ENCODE measurements at regions not wholly inside any gene's neighbourhood (a gene's known extent, or its start where the extent isn't known, plus 50 kb on each side); places are given as distances from the start of the nearest gene placed in this dataset.

- no peak for DNase-seq
- Mint-ChIP-seq H3K27ac (no peak overlapping the region), H3K27me3 (no peaks in the 10 kb centered on the region), H3K9me3 (peaks cover 4% of the 10 kb centered on the region), H3K4me1 (no peaks in the 10 kb centered on the region), H3K36me3 (no peaks in the 10 kb centered on the region), H3K4me3 (no peak overlapping the region)
- CTCF ChIA-PET = no interaction called here
Observed at GRCh38 chr7:41292487-41292886, 410.4 kb downstream of the INHBA start.

DNA sequence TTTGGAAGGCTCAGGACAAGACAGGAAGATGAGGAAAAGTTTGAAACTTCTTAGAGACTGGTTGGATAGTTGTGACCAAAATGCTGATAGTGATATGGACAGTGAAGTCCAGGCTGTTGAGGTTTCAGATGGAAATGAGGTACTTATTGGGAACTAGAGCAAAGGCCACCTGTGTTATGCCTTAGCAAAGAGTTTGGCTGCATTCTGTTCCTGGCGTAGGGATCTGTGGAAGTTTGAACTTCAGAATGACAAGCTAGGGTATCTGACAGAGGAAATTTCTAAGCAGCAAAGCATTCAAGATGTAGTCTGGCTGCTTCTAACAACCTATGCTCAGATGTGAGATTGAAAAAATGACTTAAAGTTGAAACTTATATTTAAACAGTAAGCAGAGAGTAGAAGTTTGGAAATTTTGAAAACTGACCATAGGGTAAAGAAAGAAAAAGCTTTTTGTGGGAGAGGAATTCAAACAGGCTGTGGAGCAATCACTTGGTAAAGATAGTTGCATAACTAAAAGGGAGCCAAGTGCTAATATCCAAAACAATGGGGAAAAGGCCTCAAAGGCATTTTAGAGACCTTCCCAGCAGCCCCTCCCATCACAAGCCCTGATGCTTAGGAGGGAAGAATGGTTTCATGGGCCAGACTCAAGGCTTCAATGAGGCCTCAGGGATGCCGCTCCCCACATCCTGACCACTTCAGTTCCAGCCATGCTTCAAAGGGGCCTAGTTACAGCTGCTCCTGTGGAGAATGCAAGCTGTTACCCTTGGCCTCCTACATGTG lies 415.1 kb downstream of the INHBA start:
- no peaks in the 10 kb centered on the region for H3K36me3 Mint-ChIP-seq
- DNase-seq = no peak
- no peaks in the 10 kb centered on the region for H3K27me3 Mint-ChIP-seq
- H3K4me3 Mint-ChIP-seq = no peak overlapping the region
- no peaks in the 10 kb centered on the region for H3K9me3 Mint-ChIP-seq
- CTCF ChIA-PET = no interaction called here
- no peak overlapping the region for H3K27ac Mint-ChIP-seq
- no peaks in the 10 kb centered on the region for H3K4me1 Mint-ChIP-seq

GRCh38 chr7:41280491-41280890 lies 422.4 kb downstream of the INHBA start:
- H3K4me1 Mint-ChIP-seq = no peaks in the 10 kb centered on the region
- peaks cover 2% of the 10 kb centered on the region for H3K9me3 Mint-ChIP-seq
- DNase-seq = no peak
- no peak overlapping the region for H3K4me3 Mint-ChIP-seq
- H3K36me3 Mint-ChIP-seq = no peaks in the 10 kb centered on the region
- H3K27me3 Mint-ChIP-seq = no peaks in the 10 kb centered on the region
- CTCF ChIA-PET = no interaction called here
- H3K27ac Mint-ChIP-seq = no peak overlapping the region

GRCh38 chr7:41277561-41277960 lies 425.3 kb downstream of the INHBA start:
- CTCF ChIA-PET = no interaction called here
- Mint-ChIP-seq H3K27me3 (no peaks in the 10 kb centered on the region), H3K27ac (no peak overlapping the region), H3K9me3 (peaks cover 2% of the 10 kb centered on the region), H3K4me3 (no peak overlapping the region), H3K4me1 (no peaks in the 10 kb centered on the region), H3K36me3 (no peaks in the 10 kb centered on the region)
- no peak for DNase-seq

DNA sequence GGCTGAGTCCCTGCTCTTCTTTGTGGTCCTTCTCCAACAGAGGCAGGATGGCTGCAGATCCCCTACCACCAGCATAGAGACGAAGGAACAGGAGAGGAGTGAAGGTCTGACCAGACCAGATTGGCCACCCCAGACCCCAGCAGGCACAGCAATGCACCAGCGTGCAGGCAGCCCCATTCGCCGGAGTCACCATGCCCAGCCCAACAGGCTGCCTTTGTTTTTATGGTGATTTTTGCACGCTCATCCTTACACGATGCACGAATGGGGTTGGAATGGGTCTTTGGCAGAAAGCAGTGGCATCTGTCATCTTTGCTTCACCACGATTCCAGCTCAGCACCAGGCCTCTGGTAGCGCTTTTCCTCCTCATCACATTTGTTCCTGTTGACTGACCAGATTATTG lies 427.6 kb downstream of the INHBA start:
- H3K27ac Mint-ChIP-seq = no peak overlapping the region
- no peak for DNase-seq
- H3K9me3 Mint-ChIP-seq = peaks cover 5% of the 10 kb centered on the region
- CTCF ChIA-PET = no interaction called here
- no peaks in the 10 kb centered on the region for H3K36me3 Mint-ChIP-seq
- H3K4me3 Mint-ChIP-seq = no peak overlapping the region
- no peaks in the 10 kb centered on the region for H3K27me3 Mint-ChIP-seq
- H3K4me1 Mint-ChIP-seq = no peaks in the 10 kb centered on the region

- no peaks in the 10 kb centered on the region for H3K27me3 Mint-ChIP-seq
- no peak for DNase-seq
- no peak overlapping the region for H3K27ac Mint-ChIP-seq
- peaks cover 6% of the 10 kb centered on the region for H3K9me3 Mint-ChIP-seq
- CTCF ChIA-PET = no interaction called here
- H3K4me3 Mint-ChIP-seq = no peak overlapping the region
- H3K36me3 Mint-ChIP-seq = no peaks in the 10 kb centered on the region
- H3K4me1 Mint-ChIP-seq = no peaks in the 10 kb centered on the region
Observed at GRCh38 chr7:41274179-41274578, 428.7 kb downstream of the INHBA start.

DNA sequence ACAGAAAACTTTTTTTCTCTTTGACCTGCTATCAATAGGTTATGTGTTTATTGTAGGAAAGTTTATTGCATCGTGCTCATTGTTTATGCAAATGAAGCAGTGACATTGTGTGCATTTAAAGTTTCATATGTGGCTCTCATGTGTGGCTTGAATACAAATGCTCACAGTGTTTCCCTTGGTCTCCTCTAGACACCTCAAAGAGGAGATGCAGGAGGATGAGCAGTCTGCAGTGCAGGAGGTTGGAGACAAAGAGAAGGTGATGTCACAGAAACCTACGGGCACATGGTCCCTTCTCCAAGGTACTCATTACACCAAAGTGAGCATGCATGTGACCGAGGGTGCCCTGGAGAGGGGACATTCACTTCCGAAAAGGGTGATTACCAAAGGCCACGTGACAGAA lies 430.2 kb downstream of the INHBA start:
- Mint-ChIP-seq H3K4me3 (no peak overlapping the region), H3K27me3 (no peaks in the 10 kb centered on the region), H3K27ac (no peak overlapping the region), H3K36me3 (no peaks in the 10 kb centered on the region), H3K4me1 (no peaks in the 10 kb centered on the region), H3K9me3 (peaks cover 4% of the 10 kb centered on the region)
- DNase-seq = no peak
- CTCF ChIA-PET = no interaction called here

- H3K27me3 Mint-ChIP-seq = no peaks in the 10 kb centered on the region
- H3K27ac Mint-ChIP-seq = no peak overlapping the region
- H3K36me3 Mint-ChIP-seq = no peaks in the 10 kb centered on the region
- CTCF ChIA-PET = no interaction called here
- H3K4me3 Mint-ChIP-seq = no peak overlapping the region
- no peaks in the 10 kb centered on the region for H3K4me1 Mint-ChIP-seq
- peaks cover 4% of the 10 kb centered on the region for H3K9me3 Mint-ChIP-seq
- no peak for DNase-seq
Observed at GRCh38 chr7:41268878-41269277, 434.0 kb downstream of the INHBA start.

GRCh38 chr7:41261080-41261479 lies 441.8 kb downstream of the INHBA start:
- DNase-seq = no peak
- CTCF ChIA-PET = no interaction called here
- Mint-ChIP-seq H3K9me3 (peaks cover 2% of the 10 kb centered on the region), H3K27ac (no peak overlapping the region), H3K4me1 (no peaks in the 10 kb centered on the region), H3K36me3 (no peaks in the 10 kb centered on the region), H3K4me3 (no peak overlapping the region), H3K27me3 (no peaks in the 10 kb centered on the region)

GRCh38 chr7:41257660-41258059 lies 445.2 kb downstream of the INHBA start:
- no peaks in the 10 kb centered on the region for H3K4me1 Mint-ChIP-seq
- CTCF ChIA-PET = no interaction called here
- no peaks in the 10 kb centered on the region for H3K36me3 Mint-ChIP-seq
- no peak for DNase-seq
- no peak overlapping the region for H3K4me3 Mint-ChIP-seq
- no peak overlapping the region for H3K27ac Mint-ChIP-seq
- no peaks in the 10 kb centered on the region for H3K27me3 Mint-ChIP-seq
- peaks cover 2% of the 10 kb centered on the region for H3K9me3 Mint-ChIP-seq

GRCh38 chr7:41256186-41256945 lies 446.5 kb downstream of the INHBA start:
- H3K36me3 Mint-ChIP-seq = no peaks in the 10 kb centered on the region
- H3K27ac Mint-ChIP-seq = no peak overlapping the region
- CTCF ChIA-PET = no interaction called here
- DNase-seq = no peak
- H3K4me3 Mint-ChIP-seq = no peak overlapping the region
- H3K9me3 Mint-ChIP-seq = peaks cover 2% of the 10 kb centered on the region
- no peaks in the 10 kb centered on the region for H3K27me3 Mint-ChIP-seq
- H3K4me1 Mint-ChIP-seq = no peaks in the 10 kb centered on the region

- DNase-seq = no peak
- no peak overlapping the region for H3K4me3 Mint-ChIP-seq
- no peak overlapping the region for H3K27ac Mint-ChIP-seq
- H3K9me3 Mint-ChIP-seq = peaks cover 2% of the 10 kb centered on the region
- no peaks in the 10 kb centered on the region for H3K4me1 Mint-ChIP-seq
- no peaks in the 10 kb centered on the region for H3K36me3 Mint-ChIP-seq
- CTCF ChIA-PET = no interaction called here
- no peaks in the 10 kb centered on the region for H3K27me3 Mint-ChIP-seq
Observed at GRCh38 chr7:41255716-41256115, 447.2 kb downstream of the INHBA start.

DNA sequence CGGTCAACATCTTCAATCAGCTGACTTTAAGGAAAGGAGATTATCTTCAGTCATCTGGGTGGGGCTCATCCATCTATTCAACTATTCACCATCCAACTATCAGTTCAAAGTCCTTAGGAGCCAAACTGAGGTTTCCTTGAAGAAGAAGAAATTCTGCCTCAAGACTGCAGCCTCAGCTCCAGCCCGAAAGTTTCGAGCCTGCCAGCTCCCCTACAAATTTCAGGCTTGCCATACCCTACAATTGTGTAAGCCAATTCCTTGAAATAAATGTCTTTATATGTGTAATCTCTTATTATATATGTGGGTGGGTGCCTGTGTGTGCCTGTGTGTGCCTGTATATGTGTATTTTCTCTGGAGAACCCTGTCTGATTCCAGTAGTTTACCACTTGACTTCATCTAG lies 447.8 kb downstream of the INHBA start:
- Mint-ChIP-seq H3K4me1 (no peaks in the 10 kb centered on the region), H3K27me3 (no peaks in the 10 kb centered on the region), H3K9me3 (peaks cover 4% of the 10 kb centered on the region), H3K4me3 (no peak overlapping the region), H3K36me3 (no peaks in the 10 kb centered on the region), H3K27ac (no peak overlapping the region)
- CTCF ChIA-PET = no interaction called here
- no peak for DNase-seq

GRCh38 chr7:41252957-41253356 lies 449.9 kb downstream of the INHBA start:
- H3K27me3 Mint-ChIP-seq = no peaks in the 10 kb centered on the region
- H3K36me3 Mint-ChIP-seq = no peaks in the 10 kb centered on the region
- DNase-seq = no peak
- no peak overlapping the region for H3K27ac Mint-ChIP-seq
- CTCF ChIA-PET = no interaction called here
- H3K4me3 Mint-ChIP-seq = no peak overlapping the region
- H3K9me3 Mint-ChIP-seq = peaks cover 4% of the 10 kb centered on the region
- no peaks in the 10 kb centered on the region for H3K4me1 Mint-ChIP-seq

GRCh38 chr7:41252551-41252950 lies 450.3 kb downstream of the INHBA start:
- no peak for DNase-seq
- H3K4me1 Mint-ChIP-seq = no peaks in the 10 kb centered on the region
- no peak overlapping the region for H3K4me3 Mint-ChIP-seq
- H3K36me3 Mint-ChIP-seq = no peaks in the 10 kb centered on the region
- CTCF ChIA-PET = no interaction called here
- H3K27me3 Mint-ChIP-seq = no peaks in the 10 kb centered on the region
- H3K9me3 Mint-ChIP-seq = peaks cover 4% of the 10 kb centered on the region
- no peak overlapping the region for H3K27ac Mint-ChIP-seq
